ENCODE measurements at regions not wholly inside any gene's neighbourhood (a gene's known extent, or its start where the extent isn't known, plus 50 kb on each side); places are given as distances from the start of the nearest gene placed in this dataset.

GRCh38 chr19:27740396-27740795, 1472.6 kb downstream of the UQCRFS1 start:
- Histone ChIP-seq H3K27ac (no peak overlapping the region), H3K4me1 (no peaks in the 10 kb centered on the region)

GRCh38 chr19:27738569-27739193, 1474.3 kb downstream of the UQCRFS1 start:
- Histone ChIP-seq H3K27me3 (no peaks in the 10 kb centered on the region), H3K4me1 (no peaks in the 10 kb centered on the region), H3K9ac (no peak overlapping the region), H3K27ac (no peak overlapping the region), H4K20me1 (no peaks in the 10 kb centered on the region), H3K4me3 (no peak overlapping the region), H3K36me3 (peaks cover 64% of the 10 kb centered on the region), H3K4me2 (no peak overlapping the region), H3K9me3 (peaks cover 23% of the 10 kb centered on the region)
- TF ChIP-seq Cebpa-rat (IDR thresholded peaks at IDR 0.05), result no peak

More at GRCh38 chr19:27740396-27740795, 1472.6 kb downstream of the UQCRFS1 start:
- no peaks in the 10 kb centered on the region for H4K20me1 ChIP-seq
- no peak overlapping the region for H3K4me3 ChIP-seq
- TF ChIP-seq Cebpa-rat (IDR thresholded peaks at IDR 0.05), result no peak
- H3K9me3 ChIP-seq, result peaks cover 23% of the 10 kb centered on the region
- no peak overlapping the region for H3K4me2 ChIP-seq
- no peak overlapping the region for H3K9ac ChIP-seq
- H3K27me3 ChIP-seq, result no peaks in the 10 kb centered on the region
- H3K36me3 ChIP-seq, result peaks cover 57% of the 10 kb centered on the region

DNA sequence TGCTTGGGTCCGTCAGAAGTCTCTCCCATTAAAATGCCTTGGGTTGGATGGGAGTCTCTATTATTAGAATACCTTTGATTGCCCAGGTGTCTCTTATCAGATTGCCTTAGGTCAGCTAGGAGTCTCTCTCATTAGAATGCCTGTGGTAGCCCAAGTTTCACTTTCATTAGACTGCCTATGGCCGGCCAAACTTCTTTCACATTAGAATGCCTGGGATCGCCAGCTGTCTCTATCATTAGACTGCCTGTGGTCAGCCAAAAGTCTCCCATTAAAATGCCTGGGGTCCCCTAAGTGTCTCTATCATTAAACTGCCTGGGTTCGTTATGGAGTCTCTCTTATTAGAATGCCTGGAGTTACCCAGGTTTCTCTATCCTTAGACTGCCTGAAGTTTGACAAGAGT, 1476.7 kb downstream of the UQCRFS1 start:
- TF ChIP-seq Cebpa-rat (IDR thresholded peaks at IDR 0.05), result no peak
- H3K9me3 ChIP-seq, result peaks cover 21% of the 10 kb centered on the region; the same call in 1 of the 2 replicates
- H3K27me3 ChIP-seq, result no peaks in the 10 kb centered on the region
- no peak overlapping the region for H3K9ac ChIP-seq
- no peak overlapping the region for H3K4me2 ChIP-seq
- H3K36me3 ChIP-seq, result peaks cover 73% of the 10 kb centered on the region
- H3K4me3 ChIP-seq, result no peak overlapping the region
- no peaks in the 10 kb centered on the region for H4K20me1 ChIP-seq
- no peaks in the 10 kb centered on the region for H3K4me1 ChIP-seq
- no peak overlapping the region for H3K27ac ChIP-seq

GRCh38 chr19:27735314-27735713, 1477.6 kb downstream of the UQCRFS1 start:
- no peak overlapping the region for H3K9ac ChIP-seq
- H4K20me1 ChIP-seq, result no peaks in the 10 kb centered on the region
- H3K27ac ChIP-seq, result no peak overlapping the region
- H3K4me1 ChIP-seq, result no peaks in the 10 kb centered on the region
- no peak for TF ChIP-seq Cebpa-rat (IDR thresholded peaks at IDR 0.05)
- peaks cover 71% of the 10 kb centered on the region for H3K36me3 ChIP-seq
- H3K4me2 ChIP-seq, result no peak overlapping the region
- H3K4me3 ChIP-seq, result no peak overlapping the region
- H3K27me3 ChIP-seq, result no peaks in the 10 kb centered on the region
- peaks cover 16% of the 10 kb centered on the region; the same call in 1 of the 2 replicates for H3K9me3 ChIP-seq

GRCh38 chr19:27734496-27735220, 1478.3 kb downstream of the UQCRFS1 start:
- Histone ChIP-seq H3K36me3 (peaks cover 64% of the 10 kb centered on the region), H4K20me1 (no peaks in the 10 kb centered on the region), H3K9ac (no peak overlapping the region), H3K9me3 (peaks cover 11% of the 10 kb centered on the region; the same call in 1 of the 2 replicates), H3K4me3 (no peak overlapping the region), H3K4me1 (no peaks in the 10 kb centered on the region), H3K27ac (no peak overlapping the region), H3K4me2 (no peak overlapping the region), H3K27me3 (no peaks in the 10 kb centered on the region)
- no peak for TF ChIP-seq Cebpa-rat (IDR thresholded peaks at IDR 0.05)

GRCh38 chr19:27733551-27734266, 1479.2 kb downstream of the UQCRFS1 start:
- Histone ChIP-seq H3K27ac (no peak overlapping the region), H4K20me1 (no peaks in the 10 kb centered on the region), H3K4me2 (no peak overlapping the region), H3K9ac (no peak overlapping the region), H3K4me3 (no peak overlapping the region), H3K9me3 (peaks cover 13% of the 10 kb centered on the region), H3K27me3 (no peaks in the 10 kb centered on the region), H3K4me1 (no peaks in the 10 kb centered on the region), H3K36me3 (peaks cover 55% of the 10 kb centered on the region)
- no peak for TF ChIP-seq Cebpa-rat (IDR thresholded peaks at IDR 0.05)

- Histone ChIP-seq H3K27me3 (no peaks in the 10 kb centered on the region), H4K20me1 (no peaks in the 10 kb centered on the region), H3K9me3 (peaks cover 37% of the 10 kb centered on the region), H3K4me3 (no peak overlapping the region), H3K27ac (no peak overlapping the region), H3K4me2 (no peak overlapping the region), H3K36me3 (peaks cover 19% of the 10 kb centered on the region; the same call in 1 of the 2 replicates), H3K4me1 (no peaks in the 10 kb centered on the region), H3K9ac (no peak overlapping the region)
- no peak for TF ChIP-seq Cebpa-rat (IDR thresholded peaks at IDR 0.05)
These were observed 1483.6 kb downstream of the UQCRFS1 start for GRCh38 chr19:27729332-27729731.

GRCh38 chr19:27722625-27723024, 1490.3 kb downstream of the UQCRFS1 start:
- Histone ChIP-seq H3K4me1 (no peaks in the 10 kb centered on the region), H3K27ac (no peak overlapping the region), H3K36me3 (peaks cover 4% of the 10 kb centered on the region; the same call in 1 of the 2 replicates), H4K20me1 (no peaks in the 10 kb centered on the region), H3K9ac (no peak overlapping the region), H3K9me3 (peaks cover 33% of the 10 kb centered on the region; the same call in 1 of the 2 replicates), H3K27me3 (no peaks in the 10 kb centered on the region), H3K4me3 (no peak overlapping the region), H3K4me2 (no peak overlapping the region)
- TF ChIP-seq Cebpa-rat (IDR thresholded peaks at IDR 0.05), result no peak

GRCh38 chr19:27720155-27720554, 1492.8 kb downstream of the UQCRFS1 start:
- peaks cover 23% of the 10 kb centered on the region; the same call in 1 of the 2 replicates for H3K9me3 ChIP-seq
- H3K36me3 ChIP-seq, result no peaks in the 10 kb centered on the region
- H3K27ac ChIP-seq, result no peak overlapping the region
- no peak overlapping the region for H3K4me3 ChIP-seq
- H3K27me3 ChIP-seq, result no peaks in the 10 kb centered on the region
- H3K4me1 ChIP-seq, result no peaks in the 10 kb centered on the region
- no peak for TF ChIP-seq Cebpa-rat (IDR thresholded peaks at IDR 0.05)
- no peak overlapping the region for H3K9ac ChIP-seq
- H3K4me2 ChIP-seq, result no peak overlapping the region
- no peaks in the 10 kb centered on the region for H4K20me1 ChIP-seq

- Histone ChIP-seq H3K27ac (no peak overlapping the region), H3K4me3 (no peak overlapping the region), H3K27me3 (no peaks in the 10 kb centered on the region), H3K9ac (no peak overlapping the region), H3K36me3 (no peaks in the 10 kb centered on the region), H3K4me1 (no peaks in the 10 kb centered on the region), H4K20me1 (no peaks in the 10 kb centered on the region), H3K9me3 (peaks cover 13% of the 10 kb centered on the region; the same call in 1 of the 2 replicates), H3K4me2 (no peak overlapping the region)
- TF ChIP-seq Cebpa-rat (IDR thresholded peaks at IDR 0.05), result no peak
These were observed 1493.9 kb downstream of the UQCRFS1 start for GRCh38 chr19:27719034-27719433.
